ENCODE measurements at regions not wholly inside any gene's neighbourhood (a gene's known extent, or its start where the extent isn't known, plus 50 kb on each side); places are given as distances from the start of the nearest gene placed in this dataset.
"Not testable (repeated sequence)": the region's sequence is repeated elsewhere in the genome, so short reads cannot be mapped to it uniquely, and the experiment has no call there.

GRCh38 chr2:118576109-118576855, 271.2 kb downstream of the EN1 start:
- no peak overlapping the region for H3K4me3 ChIP-seq (ENCODE audit: low read length)
- no peaks in the 10 kb centered on the region for H3K4me1 ChIP-seq (ENCODE audit: insufficient read depth, low read length)
- no peaks in the 10 kb centered on the region for H3K9me3 ChIP-seq (ENCODE audit: low read depth, low read length)
- no peaks in the 10 kb centered on the region for H3K27me3 ChIP-seq (ENCODE audit: insufficient read depth, low read length)

- not testable (repeated sequence) for H3K4me3 ChIP-seq (ENCODE audit: low read length); H3K9me3 ChIP-seq (ENCODE audit: low read depth, low read length); H3K27me3 ChIP-seq (ENCODE audit: insufficient read depth, low read length); H3K4me1 ChIP-seq (ENCODE audit: insufficient read depth, low read length)
Measured at GRCh38 chr2:118572380-118572779, 275.1 kb downstream of the EN1 start.

GRCh38 chr2:118569876-118570535, 277.4 kb downstream of the EN1 start:
- no peaks in the 10 kb centered on the region for H3K4me1 ChIP-seq (ENCODE audit: insufficient read depth, low read length)
- no peaks in the 10 kb centered on the region for H3K27me3 ChIP-seq (ENCODE audit: insufficient read depth, low read length)
- no peak overlapping the region for H3K4me3 ChIP-seq (ENCODE audit: low read length)
- no peaks in the 10 kb centered on the region for H3K9me3 ChIP-seq (ENCODE audit: low read depth, low read length)

- H3K4me3 ChIP-seq (ENCODE audit: low read length) = no peak overlapping the region
- no peaks in the 10 kb centered on the region for H3K9me3 ChIP-seq (ENCODE audit: low read depth, low read length)
- H3K4me1 ChIP-seq (ENCODE audit: insufficient read depth, low read length) = no peaks in the 10 kb centered on the region
- H3K27me3 ChIP-seq (ENCODE audit: insufficient read depth, low read length) = no peaks in the 10 kb centered on the region
Measured at GRCh38 chr2:118568700-118569099, 278.7 kb downstream of the EN1 start.

GRCh38 chr2:118565786-118566540, 281.5 kb downstream of the EN1 start:
- Histone ChIP-seq H3K4me1 (ENCODE audit: insufficient read depth, low read length) (no peaks in the 10 kb centered on the region), H3K9me3 (ENCODE audit: low read depth, low read length) (no peaks in the 10 kb centered on the region), H3K27me3 (ENCODE audit: insufficient read depth, low read length) (no peaks in the 10 kb centered on the region), H3K4me3 (ENCODE audit: low read length) (no peak overlapping the region)

GRCh38 chr2:118565301-118565700, 282.1 kb downstream of the EN1 start:
- Histone ChIP-seq H3K27me3 (ENCODE audit: insufficient read depth, low read length) (no peaks in the 10 kb centered on the region), H3K4me3 (ENCODE audit: low read length) (no peak overlapping the region), H3K4me1 (ENCODE audit: insufficient read depth, low read length) (no peaks in the 10 kb centered on the region), H3K9me3 (ENCODE audit: low read depth, low read length) (no peaks in the 10 kb centered on the region)

- Histone ChIP-seq H3K9me3 (ENCODE audit: low read depth, low read length) (no peaks in the 10 kb centered on the region), H3K4me3 (ENCODE audit: low read length) (no peak overlapping the region), H3K4me1 (ENCODE audit: insufficient read depth, low read length) (no peaks in the 10 kb centered on the region), H3K27me3 (ENCODE audit: insufficient read depth, low read length) (no peaks in the 10 kb centered on the region)
Measured at GRCh38 chr2:118562144-118562543, 285.3 kb downstream of the EN1 start.

- no peaks in the 10 kb centered on the region for H3K27me3 ChIP-seq (ENCODE audit: insufficient read depth, low read length)
- H3K9me3 ChIP-seq (ENCODE audit: low read depth, low read length) = no peaks in the 10 kb centered on the region
- no peaks in the 10 kb centered on the region for H3K4me1 ChIP-seq (ENCODE audit: insufficient read depth, low read length)
- H3K4me3 ChIP-seq (ENCODE audit: low read length) = no peak overlapping the region
Measured at GRCh38 chr2:118558846-118559245, 288.6 kb downstream of the EN1 start.

GRCh38 chr2:118557791-118558190, 289.7 kb downstream of the EN1 start:
- Histone ChIP-seq H3K27me3 (ENCODE audit: insufficient read depth, low read length) (no peaks in the 10 kb centered on the region), H3K4me3 (ENCODE audit: low read length) (no peak overlapping the region), H3K4me1 (ENCODE audit: insufficient read depth, low read length) (no peaks in the 10 kb centered on the region), H3K9me3 (ENCODE audit: low read depth, low read length) (no peaks in the 10 kb centered on the region)

- no peaks in the 10 kb centered on the region for H3K27me3 ChIP-seq (ENCODE audit: insufficient read depth, low read length)
- H3K4me1 ChIP-seq (ENCODE audit: insufficient read depth, low read length) = no peaks in the 10 kb centered on the region
- no peak overlapping the region for H3K4me3 ChIP-seq (ENCODE audit: low read length)
- no peaks in the 10 kb centered on the region for H3K9me3 ChIP-seq (ENCODE audit: low read depth, low read length)
Measured at GRCh38 chr2:118557016-118557415, 290.4 kb downstream of the EN1 start.

- H3K4me1 ChIP-seq (ENCODE audit: insufficient read depth, low read length) = no peaks in the 10 kb centered on the region
- no peaks in the 10 kb centered on the region for H3K27me3 ChIP-seq (ENCODE audit: insufficient read depth, low read length)
- H3K9me3 ChIP-seq (ENCODE audit: low read depth, low read length) = no peaks in the 10 kb centered on the region
- no peak overlapping the region for H3K4me3 ChIP-seq (ENCODE audit: low read length)
Measured at GRCh38 chr2:118554616-118555015, 292.8 kb downstream of the EN1 start.

- Histone ChIP-seq H3K27me3 (ENCODE audit: insufficient read depth, low read length) (no peaks in the 10 kb centered on the region), H3K9me3 (ENCODE audit: low read depth, low read length) (no peaks in the 10 kb centered on the region), H3K4me3 (ENCODE audit: low read length) (no peak overlapping the region), H3K4me1 (ENCODE audit: insufficient read depth, low read length) (no peaks in the 10 kb centered on the region)
Measured at GRCh38 chr2:118549503-118549902, 297.9 kb downstream of the EN1 start.

GRCh38 chr2:118548880-118549488, 298.5 kb downstream of the EN1 start:
- Histone ChIP-seq H3K9me3 (ENCODE audit: low read depth, low read length) (no peaks in the 10 kb centered on the region), H3K4me1 (ENCODE audit: insufficient read depth, low read length) (no peaks in the 10 kb centered on the region), H3K27me3 (ENCODE audit: insufficient read depth, low read length) (no peaks in the 10 kb centered on the region), H3K4me3 (ENCODE audit: low read length) (no peak overlapping the region)

GRCh38 chr2:118539290-118539689, 308.2 kb downstream of the EN1 start:
- no peaks in the 10 kb centered on the region for H3K27me3 ChIP-seq (ENCODE audit: insufficient read depth, low read length)
- H3K4me1 ChIP-seq (ENCODE audit: insufficient read depth, low read length) = no peaks in the 10 kb centered on the region
- no peak overlapping the region for H3K4me3 ChIP-seq (ENCODE audit: low read length)
- no peaks in the 10 kb centered on the region for H3K9me3 ChIP-seq (ENCODE audit: low read depth, low read length)

- Histone ChIP-seq H3K27me3 (ENCODE audit: insufficient read depth, low read length) (no peaks in the 10 kb centered on the region), H3K4me3 (ENCODE audit: low read length) (no peak overlapping the region), H3K4me1 (ENCODE audit: insufficient read depth, low read length) (no peaks in the 10 kb centered on the region), H3K9me3 (ENCODE audit: low read depth, low read length) (no peaks in the 10 kb centered on the region)
Measured at GRCh38 chr2:118536306-118536705, 311.1 kb downstream of the EN1 start.

Data from mononuclear cell (primary cell).